ENCODE measurements at regions not wholly inside any gene's neighbourhood (a gene's known extent, or its start where the extent isn't known, plus 50 kb on each side); places are given as distances from the start of the nearest gene placed in this dataset.

DNA sequence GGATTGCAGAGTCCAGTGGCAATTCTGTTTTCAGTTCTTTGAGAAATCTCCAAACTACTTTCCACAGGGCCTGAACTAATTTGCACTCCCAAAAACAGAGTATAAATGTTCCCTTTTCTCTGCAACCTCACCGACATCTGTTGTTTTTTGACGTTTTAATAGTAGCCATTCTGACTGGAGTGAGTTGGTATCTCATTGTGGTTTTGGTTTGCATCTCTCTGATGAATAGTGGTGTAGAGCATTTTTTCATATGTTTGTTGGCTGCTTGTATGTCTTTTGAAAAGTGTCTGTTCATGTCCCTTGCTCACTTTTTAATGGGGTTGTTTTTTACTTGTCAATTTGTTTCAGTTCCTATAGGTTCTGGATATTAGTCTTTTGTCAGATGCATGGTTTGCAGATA, 72.6 kb downstream of the PALM2AKAP2 start:
- Mint-ChIP-seq H3K4me1 (ENCODE audit: low read depth) (no peaks in the 10 kb centered on the region), H3K36me3 (ENCODE audit: low read depth) (no peaks in the 10 kb centered on the region), H3K9me3 (peaks cover 4% of the 10 kb centered on the region), H3K27ac (no peak overlapping the region), H3K27me3 (peaks cover 24% of the 10 kb centered on the region), H3K4me3 (no peak overlapping the region)
- CTCF ChIA-PET: no interaction called here
- no peaks in the 10 kb centered on the region for H3K36me3 ChIP-seq (ENCODE audit: insufficient read depth, low read length)
- no peak overlapping the region for H3K27ac ChIP-seq (ENCODE audit: low read depth in 1 of 2, low read length in 2 of 2)
- TF ChIP-seq, protein P1, sequence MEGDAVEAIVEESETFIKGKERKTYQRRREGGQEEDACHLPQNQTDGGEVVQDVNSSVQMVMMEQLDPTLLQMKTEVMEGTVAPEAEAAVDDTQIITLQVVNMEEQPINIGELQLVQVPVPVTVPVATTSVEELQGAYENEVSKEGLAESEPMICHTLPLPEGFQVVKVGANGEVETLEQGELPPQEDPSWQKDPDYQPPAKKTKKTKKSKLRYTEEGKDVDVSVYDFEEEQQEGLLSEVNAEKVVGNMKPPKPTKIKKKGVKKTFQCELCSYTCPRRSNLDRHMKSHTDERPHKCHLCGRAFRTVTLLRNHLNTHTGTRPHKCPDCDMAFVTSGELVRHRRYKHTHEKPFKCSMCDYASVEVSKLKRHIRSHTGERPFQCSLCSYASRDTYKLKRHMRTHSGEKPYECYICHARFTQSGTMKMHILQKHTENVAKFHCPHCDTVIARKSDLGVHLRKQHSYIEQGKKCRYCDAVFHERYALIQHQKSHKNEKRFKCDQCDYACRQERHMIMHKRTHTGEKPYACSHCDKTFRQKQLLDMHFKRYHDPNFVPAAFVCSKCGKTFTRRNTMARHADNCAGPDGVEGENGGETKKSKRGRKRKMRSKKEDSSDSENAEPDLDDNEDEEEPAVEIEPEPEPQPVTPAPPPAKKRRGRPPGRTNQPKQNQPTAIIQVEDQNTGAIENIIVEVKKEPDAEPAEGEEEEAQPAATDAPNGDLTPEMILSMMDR (IDR thresholded peaks at IDR 0.05): no peak
- ATAC-seq (ENCODE audit: poor library complexity) (no peak), DNase-seq (no peak)
- H3K4me1 ChIP-seq (ENCODE audit: insufficient read depth, low read length): no peaks in the 10 kb centered on the region
- H3K4me3 ChIP-seq (ENCODE audit: low read length): no peak overlapping the region
- intact Hi-C loops (cut with DNase I, micrococcal nuclease): no loop called here
- H3K9me3 ChIP-seq (ENCODE audit: control insufficient read depth in 1 of 2, insufficient read depth in 1 of 2, low read length in 2 of 2): no peaks in the 10 kb centered on the region
- POLR2A ChIA-PET: no interaction called here
- H3K27me3 ChIP-seq (ENCODE audit: control insufficient read depth in 1 of 2, insufficient read depth in 2 of 2, low read length in 2 of 2): peaks cover 0 to 3% of the 10 kb centered on the region in 2 experiments

- Histone ChIP-seq H3K4me1 (ENCODE audit: insufficient read depth, low read length) (no peaks in the 10 kb centered on the region), H3K36me3 (ENCODE audit: insufficient read depth, low read length) (no peaks in the 10 kb centered on the region), H3K27ac (ENCODE audit: low read depth in 1 of 2, low read length in 2 of 2) (no peak overlapping the region), H3K27me3 (ENCODE audit: control insufficient read depth in 1 of 2, insufficient read depth in 2 of 2, low read length in 2 of 2) (peaks cover 0 to 3% of the 10 kb centered on the region in 2 experiments), H3K4me3 (ENCODE audit: low read length) (no peak overlapping the region), H3K9me3 (ENCODE audit: control insufficient read depth in 1 of 2, insufficient read depth in 1 of 2, low read length in 2 of 2) (no peaks in the 10 kb centered on the region)
- Mint-ChIP-seq H3K4me1 (ENCODE audit: low read depth) (no peaks in the 10 kb centered on the region), H3K4me3 (no peak overlapping the region), H3K27me3 (peaks cover 26% of the 10 kb centered on the region), H3K27ac (no peak overlapping the region), H3K36me3 (ENCODE audit: low read depth) (no peaks in the 10 kb centered on the region), H3K9me3 (peaks cover 4% of the 10 kb centered on the region)
- intact Hi-C loops (cut with DNase I, micrococcal nuclease): no loop called here
- ChIA-PET CTCF (no interaction called here), POLR2A (no interaction called here)
- TF ChIP-seq, protein P1 (IDR thresholded peaks at IDR 0.05): no peak
- DNase-seq: no peak
- ATAC-seq (ENCODE audit: poor library complexity): no peak
Observed at GRCh38 chr9:109855540-109855939, 75.5 kb downstream of the PALM2AKAP2 start.

DNA sequence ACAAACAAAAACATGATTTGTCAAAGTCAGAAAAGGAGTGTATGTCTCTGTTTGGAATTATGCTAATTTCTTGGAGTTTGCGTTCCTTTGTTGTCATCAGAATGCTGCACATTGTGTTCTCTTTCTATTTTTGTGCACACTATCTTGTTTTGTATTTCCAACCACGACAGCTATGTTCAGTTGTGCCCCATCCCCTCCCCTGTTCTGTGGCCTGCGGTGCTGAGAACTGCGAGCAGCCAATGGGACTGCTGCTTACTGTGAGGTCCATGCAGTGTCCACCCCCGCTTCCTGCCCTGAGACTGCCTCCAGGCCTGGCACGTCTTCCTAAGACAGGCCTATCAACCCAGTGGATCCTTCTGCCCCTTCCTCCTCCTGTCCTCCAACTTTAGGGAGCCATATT, 76.8 kb downstream of the PALM2AKAP2 start:
- TF ChIP-seq, protein P1 (IDR thresholded peaks at IDR 0.05): no peak
- Mint-ChIP-seq H3K27ac (no peak overlapping the region), H3K4me1 (ENCODE audit: low read depth) (no peaks in the 10 kb centered on the region), H3K4me3 (no peak overlapping the region), H3K36me3 (ENCODE audit: low read depth) (no peaks in the 10 kb centered on the region), H3K9me3 (peaks cover 3% of the 10 kb centered on the region), H3K27me3 (peaks cover 26% of the 10 kb centered on the region)
- Histone ChIP-seq H3K27me3 (ENCODE audit: control insufficient read depth in 1 of 2, insufficient read depth in 2 of 2, low read length in 2 of 2) (peaks cover 0 to 3% of the 10 kb centered on the region in 2 experiments), H3K9me3 (ENCODE audit: control insufficient read depth in 1 of 2, insufficient read depth in 1 of 2, low read length in 2 of 2) (no peaks in the 10 kb centered on the region), H3K4me3 (ENCODE audit: low read length) (no peak overlapping the region), H3K27ac (ENCODE audit: low read depth in 1 of 2, low read length in 2 of 2) (no peak overlapping the region), H3K4me1 (ENCODE audit: insufficient read depth, low read length) (no peaks in the 10 kb centered on the region), H3K36me3 (ENCODE audit: insufficient read depth, low read length) (no peaks in the 10 kb centered on the region)
- intact Hi-C loops (cut with DNase I, micrococcal nuclease): no loop called here
- ChIA-PET POLR2A (no interaction called here), CTCF (no interaction called here)
- DNase-seq (no peak), ATAC-seq (ENCODE audit: poor library complexity) (no peak)
